Naive thymus-derived CD4-positive, alpha-beta T cell (primary cell): ENCODE measurements at regions not wholly inside any gene's neighbourhood (a gene's known extent, or its start where the extent isn't known, plus 50 kb on each side); places are given as distances from the start of the nearest gene placed in this dataset.
A peak's percentile ranks its signal among the peaks of the same experiment; 100 is the strongest.

Source experiments
- ATAC-seq: fragments of 150-1000 bp; cut with Tn5 transposase; 2 replicates; pipeline ENCODE4 v1.10.0; 2021; ENCODE audit warnings: mild to moderate bottlenecking, moderate library complexity
- CTCF ChIA-PET: fragments of 350-600 bp; sonication (Branson Sonifier 250); formaldehyde crosslinking; loops from one replicate; lab custom pipeline; 2021; ENCODE audit warnings: antibody characterized with exemption; lab: Charles Lee
- POLR2A ChIA-PET: fragments of 350-600 bp; sonication (Branson Sonifier 250); formaldehyde crosslinking; loops from one replicate; lab custom pipeline; 2021; ENCODE audit warnings: antibody characterized with exemption, inconsistent platforms; lab: Charles Lee
- DNase-seq, 9 donors: peaks; one replicate each; pipeline versions ENCODE4 v3.0.0 to v3.0.0-alpha.2; 2020 to 2022; ENCODE audit warnings: mixed read lengths in 1 of 9
- H3K27ac ChIP-seq: one replicate; pipeline ENCODE4 v1.7.0; 2013; ENCODE audit warnings: mild to moderate bottlenecking, low read depth, low read length, moderate library complexity
- H3K27me3 ChIP-seq, 2 donors: one replicate each; pipeline ENCODE4 v1.7.0; 2013; ENCODE audit warnings: low read length in 2 of 2, mild to moderate bottlenecking in 2 of 2, moderate library complexity in 2 of 2; ENCODE audit not compliant: control insufficient read depth in 2 of 2, insufficient read depth in 2 of 2
- H3K36me3 ChIP-seq, 3 experiments: 1 replicate in 2 of 3; 2 replicates in 1 of 3; pipeline ENCODE4 v1.7.0; 2013; ENCODE audit warnings: low read length in 3 of 3, mild to moderate bottlenecking in 3 of 3, moderate library complexity in 1 of 3; ENCODE audit not compliant: insufficient read depth in 3 of 3, control insufficient read depth in 2 of 3
- H3K4me1 ChIP-seq, 2 donors: one replicate each; pipeline ENCODE4 v1.7.0; 2013; ENCODE audit warnings: low read length in 2 of 2, mild to moderate bottlenecking in 2 of 2, moderate library complexity in 1 of 2; ENCODE audit not compliant: control insufficient read depth in 2 of 2, insufficient read depth in 2 of 2
- H3K4me3 ChIP-seq: 2 replicates; pipeline ENCODE4 v1.7.0; 2013; ENCODE audit warnings: mild to moderate bottlenecking, low read length
- H3K9me3 ChIP-seq, 3 experiments: 1 replicate in 2 of 3; 2 replicates in 1 of 3; pipeline ENCODE4 v1.7.0; 2013; ENCODE audit warnings: low read length in 3 of 3; ENCODE audit not compliant: control insufficient read depth in 2 of 3
- H3K27ac Mint-ChIP-seq, 9 donors: one replicate each; pipeline ENCODE4 v1.8.0; 2020 to 2022; ENCODE audit warnings: mixed read lengths in 9 of 9, mild to moderate bottlenecking in 8 of 9, moderate library complexity in 5 of 9, inconsistent platforms in 2 of 9
- H3K27me3 Mint-ChIP-seq, 5 donors: one replicate each; pipeline ENCODE4 v1.8.0; 2021 to 2022; ENCODE audit warnings: mixed read lengths in 5 of 5, mild to moderate bottlenecking in 1 of 5
- H3K36me3 Mint-ChIP-seq, 5 donors: one replicate each; pipeline ENCODE4 v1.8.0; 2020 to 2022; ENCODE audit warnings: mixed read lengths in 5 of 5, mild to moderate bottlenecking in 3 of 5, inconsistent platforms in 1 of 5
- H3K4me1 Mint-ChIP-seq, 7 donors: one replicate each; pipeline ENCODE4 v1.8.0; 2020 to 2022; ENCODE audit warnings: mixed read lengths in 7 of 7, mild to moderate bottlenecking in 3 of 7, inconsistent platforms in 1 of 7
- H3K4me3 Mint-ChIP-seq, 10 donors: one replicate each; pipeline ENCODE4 v1.8.0; 2020 to 2022; ENCODE audit warnings: mild to moderate bottlenecking in 10 of 10, mixed read lengths in 10 of 10, moderate library complexity in 6 of 10, inconsistent platforms in 2 of 10
- H3K9me3 Mint-ChIP-seq, 11 donors: one replicate each; pipeline ENCODE4 v1.8.0; 2020 to 2022; ENCODE audit warnings: mixed read lengths in 11 of 11, mild to moderate bottlenecking in 4 of 11, inconsistent platforms in 1 of 11, moderate library complexity in 1 of 11
- intact Hi-C, 2 donors: fragments of 100-400 bp; cut with micrococcal nuclease; formaldehyde crosslinking; loops; one replicate each; pipeline ENCODE4 v1.15.1; 2023

DNA sequence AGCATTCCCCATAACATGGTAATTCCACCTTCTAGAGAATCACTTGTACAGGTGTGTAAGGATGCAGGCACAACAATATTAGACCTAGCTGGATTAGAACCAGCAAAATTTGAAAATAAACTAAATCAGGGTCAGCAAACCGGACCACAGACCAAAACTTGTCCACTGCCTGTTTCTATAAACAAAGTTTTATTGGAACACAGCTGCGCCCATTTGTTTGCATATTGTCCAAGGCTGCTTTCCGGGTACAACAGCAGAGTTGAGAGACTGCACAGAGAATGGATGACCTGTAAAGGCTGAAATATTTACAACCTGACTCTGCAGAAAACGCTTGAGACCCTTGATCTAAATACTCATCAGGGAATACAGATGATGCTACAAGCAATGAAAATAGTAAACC, 73.6 kb upstream of the SLC45A1 start:
- Histone ChIP-seq H3K4me1 (no peaks in the 10 kb centered on the region), H3K27ac (no peak overlapping the region), H3K4me3 (no peak overlapping the region), H3K27me3 (no peaks in the 10 kb centered on the region), H3K9me3 (no peaks in the 10 kb centered on the region), H3K36me3 (no peaks in the 10 kb centered on the region)
- no peak for ATAC-seq
- Mint-ChIP-seq H3K4me3 (no peak overlapping the region), H3K36me3 (no peaks in the 10 kb centered on the region), H3K27ac (no peak overlapping the region), H3K9me3 (no peaks in the 10 kb centered on the region), H3K4me1 (peaks cover 0 to 9% (median 6%) of the 10 kb centered on the region in 7 donors), H3K27me3 (peaks cover 0 to 8% (median 7%) of the 10 kb centered on the region in 5 donors)
- POLR2A ChIA-PET = no interaction called here
- no peak for DNase-seq
- CTCF ChIA-PET = interaction anchor here (0.6 kb wide), 1 partner anchor 1743 kb away, joined by 3 read pairs; no protein-coding TSS in a partner anchor
- intact Hi-C loops = no loop called here

DNA sequence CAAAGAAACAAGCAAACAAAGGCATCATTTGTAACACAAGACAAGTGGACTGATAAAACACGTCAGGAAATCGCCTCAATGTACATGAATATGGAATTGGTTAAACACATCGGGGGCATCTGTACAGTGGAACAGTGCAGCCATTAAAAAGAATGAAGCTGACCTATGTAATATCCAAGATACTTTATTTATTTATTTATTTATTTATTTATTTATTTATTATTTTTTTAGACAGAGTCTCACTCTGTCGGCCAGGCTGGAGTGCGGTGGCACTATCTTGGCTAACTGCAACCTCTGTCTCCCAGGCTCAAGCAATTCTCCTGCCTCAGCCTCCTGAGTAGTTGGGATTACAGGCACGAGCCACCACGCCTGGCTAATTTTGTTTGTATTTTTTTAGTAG, 75.4 kb upstream of the SLC45A1 start:
- ATAC-seq = no peak
- DNase-seq = no peak
- no peak overlapping the region for H3K27ac Mint-ChIP-seq
- H3K4me3 Mint-ChIP-seq = no peak overlapping the region
- H3K4me1 Mint-ChIP-seq = peaks cover 0 to 9% (median 6%) of the 10 kb centered on the region in 7 donors
- ChIA-PET CTCF (no interaction called here), POLR2A (no interaction called here)
- Histone ChIP-seq H3K27me3 (no peaks in the 10 kb centered on the region), H3K4me3 (no peak overlapping the region), H3K4me1 (no peaks in the 10 kb centered on the region), H3K36me3 (no peaks in the 10 kb centered on the region), H3K27ac (no peak overlapping the region), H3K9me3 (no peaks in the 10 kb centered on the region)
- H3K9me3 Mint-ChIP-seq = no peaks in the 10 kb centered on the region
- peaks cover 0 to 8% (median 7%) of the 10 kb centered on the region in 5 donors for H3K27me3 Mint-ChIP-seq
- no peaks in the 10 kb centered on the region for H3K36me3 Mint-ChIP-seq
- intact Hi-C loops = no loop called here

DNA sequence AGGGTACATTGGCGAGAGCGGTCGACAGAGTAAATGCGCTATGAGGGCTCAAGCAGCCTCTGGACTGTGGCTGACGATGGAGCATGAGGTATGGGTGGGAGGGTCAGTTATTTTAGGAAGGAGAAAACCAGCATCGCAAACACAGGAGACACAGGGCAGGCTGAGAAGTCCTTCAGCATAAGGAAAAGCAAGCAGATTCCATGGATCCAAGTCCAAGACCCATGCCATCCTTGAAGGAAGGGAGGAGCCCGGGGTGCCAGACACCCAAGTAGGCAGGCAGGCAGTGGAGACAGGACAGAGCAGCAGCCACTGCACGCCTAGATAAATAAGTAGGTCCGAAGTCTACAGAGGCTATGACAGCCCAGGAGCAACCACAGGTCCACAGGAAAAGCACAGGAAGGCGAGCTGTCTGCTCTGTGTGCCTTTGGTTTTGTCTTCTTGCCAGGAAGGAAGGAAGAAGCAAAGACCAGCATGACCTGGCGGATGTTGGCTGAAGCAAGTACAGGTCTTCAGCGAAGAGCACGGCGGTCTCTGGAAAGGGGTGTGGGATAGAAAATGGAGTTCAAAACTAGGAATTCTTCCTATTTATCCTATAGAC, 76.4 kb upstream of the SLC45A1 start:
- Histone ChIP-seq H3K4me1 (no peaks in the 10 kb centered on the region), H3K27me3 (no peaks in the 10 kb centered on the region), H3K9me3 (no peaks in the 10 kb centered on the region), H3K36me3 (no peaks in the 10 kb centered on the region), H3K27ac (no peak overlapping the region), H3K4me3 (no peak overlapping the region)
- H3K9me3 Mint-ChIP-seq = no peaks in the 10 kb centered on the region
- ATAC-seq (no peak), DNase-seq (no peak)
- peaks cover 0 to 9% (median 6%) of the 10 kb centered on the region in 7 donors for H3K4me1 Mint-ChIP-seq
- no peak overlapping the region for H3K4me3 Mint-ChIP-seq
- peaks cover 0 to 8% (median 7%) of the 10 kb centered on the region in 5 donors for H3K27me3 Mint-ChIP-seq
- POLR2A ChIA-PET = no interaction called here
- intact Hi-C loops = no loop called here
- CTCF ChIA-PET = no interaction called here
- H3K36me3 Mint-ChIP-seq = no peaks in the 10 kb centered on the region
- peak overlapping the region in 1 of 9 donors; percentile 60 for H3K27ac Mint-ChIP-seq

DNA sequence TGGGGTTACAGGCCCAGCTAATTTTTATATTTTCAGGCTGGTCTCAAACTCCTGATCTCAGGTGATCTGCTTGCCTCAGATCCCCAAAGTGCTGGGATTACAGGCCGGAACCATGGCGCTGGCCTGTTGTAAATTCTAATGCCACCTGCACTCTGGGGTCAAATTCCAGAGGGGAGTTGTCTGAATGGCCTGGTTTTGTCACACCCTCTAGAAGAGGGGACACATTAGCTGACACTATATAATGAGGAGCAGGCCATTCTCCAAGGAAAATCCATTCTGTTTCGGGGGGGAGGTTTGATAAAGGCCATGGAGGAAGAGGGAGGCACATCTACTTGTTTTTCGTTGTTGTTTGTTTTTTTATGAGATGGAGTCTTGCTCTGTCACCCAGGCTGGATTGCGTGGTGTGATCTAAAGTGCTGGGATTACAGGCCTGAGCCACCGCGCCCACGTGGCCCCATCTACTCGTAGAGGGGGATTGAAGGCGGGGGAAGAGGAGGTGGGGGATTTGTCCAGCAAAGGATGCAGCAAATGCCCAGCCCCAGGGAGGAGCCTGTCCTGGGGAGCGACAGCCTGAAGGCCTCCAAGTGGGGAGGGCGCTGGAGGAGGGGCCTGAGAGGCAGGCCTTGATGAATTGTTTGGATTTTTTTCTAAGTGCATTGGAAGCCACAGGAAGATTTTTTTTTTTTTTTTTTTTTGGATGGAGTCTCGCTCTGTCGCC, 78.4 kb upstream of the SLC45A1 start:
- Mint-ChIP-seq H3K9me3 (no peaks in the 10 kb centered on the region), H3K36me3 (no peaks in the 10 kb centered on the region), H3K27ac (peak overlapping the region in 1 of 9 donors; percentile 46), H3K4me1 (peaks cover 0 to 9% (median 6%) of the 10 kb centered on the region in 7 donors), H3K27me3 (peaks cover 0 to 8% (median 7%) of the 10 kb centered on the region in 5 donors), H3K4me3 (no peak overlapping the region)
- Histone ChIP-seq H3K9me3 (no peaks in the 10 kb centered on the region), H3K36me3 (no peaks in the 10 kb centered on the region), H3K27me3 (no peaks in the 10 kb centered on the region), H3K27ac (no peak overlapping the region), H3K4me3 (no peak overlapping the region), H3K4me1 (no peaks in the 10 kb centered on the region)
- ChIA-PET POLR2A (no interaction called here), CTCF (interaction anchor here (1.0 kb wide), 1 partner anchor 225 kb away, joined by 3 read pairs; no protein-coding TSS in a partner anchor)
- ATAC-seq (no peak), DNase-seq (no peak)
- intact Hi-C loops = loop anchor here in 1 of 2 donors (1.0 kb wide), 1 partner anchor 208 kb away; no protein-coding TSS in a partner anchor

DNA sequence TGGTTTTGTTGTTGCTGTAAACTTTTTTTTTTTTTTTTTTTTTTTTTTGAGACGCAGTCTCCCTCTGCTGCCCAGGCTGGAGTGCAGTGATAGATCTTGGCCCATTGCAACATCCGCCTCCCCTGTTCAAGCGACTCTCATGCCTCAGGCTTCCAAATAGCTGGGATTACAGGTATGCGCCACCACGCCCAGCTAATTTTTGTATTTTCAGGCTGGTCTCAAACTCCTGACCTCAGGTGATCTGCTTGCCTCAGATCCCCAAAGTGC, 78.9 kb upstream of the SLC45A1 start:
- H3K4me3 Mint-ChIP-seq = no peak overlapping the region
- no peak overlapping the region for H3K27ac ChIP-seq
- ATAC-seq (no peak), DNase-seq (no peak)
- no peaks in the 10 kb centered on the region for H3K27me3 ChIP-seq
- peaks cover 0 to 8% (median 7%) of the 10 kb centered on the region in 5 donors for H3K27me3 Mint-ChIP-seq
- no peaks in the 10 kb centered on the region for H3K36me3 ChIP-seq
- no peaks in the 10 kb centered on the region for H3K9me3 Mint-ChIP-seq
- H3K4me3 ChIP-seq = no peak overlapping the region
- no peaks in the 10 kb centered on the region for H3K36me3 Mint-ChIP-seq
- no peak overlapping the region for H3K27ac Mint-ChIP-seq
- ChIA-PET CTCF (interaction anchor here (1.0 kb wide), 1 partner anchor 225 kb away, joined by 3 read pairs; no protein-coding TSS in a partner anchor), POLR2A (no interaction called here)
- no peaks in the 10 kb centered on the region for H3K4me1 ChIP-seq
- peaks cover 0 to 9% (median 6%) of the 10 kb centered on the region in 7 donors for H3K4me1 Mint-ChIP-seq
- intact Hi-C loops = loop anchor here in 1 of 2 donors (1.0 kb wide), 1 partner anchor 208 kb away; no protein-coding TSS in a partner anchor
- H3K9me3 ChIP-seq = no peaks in the 10 kb centered on the region

DNA sequence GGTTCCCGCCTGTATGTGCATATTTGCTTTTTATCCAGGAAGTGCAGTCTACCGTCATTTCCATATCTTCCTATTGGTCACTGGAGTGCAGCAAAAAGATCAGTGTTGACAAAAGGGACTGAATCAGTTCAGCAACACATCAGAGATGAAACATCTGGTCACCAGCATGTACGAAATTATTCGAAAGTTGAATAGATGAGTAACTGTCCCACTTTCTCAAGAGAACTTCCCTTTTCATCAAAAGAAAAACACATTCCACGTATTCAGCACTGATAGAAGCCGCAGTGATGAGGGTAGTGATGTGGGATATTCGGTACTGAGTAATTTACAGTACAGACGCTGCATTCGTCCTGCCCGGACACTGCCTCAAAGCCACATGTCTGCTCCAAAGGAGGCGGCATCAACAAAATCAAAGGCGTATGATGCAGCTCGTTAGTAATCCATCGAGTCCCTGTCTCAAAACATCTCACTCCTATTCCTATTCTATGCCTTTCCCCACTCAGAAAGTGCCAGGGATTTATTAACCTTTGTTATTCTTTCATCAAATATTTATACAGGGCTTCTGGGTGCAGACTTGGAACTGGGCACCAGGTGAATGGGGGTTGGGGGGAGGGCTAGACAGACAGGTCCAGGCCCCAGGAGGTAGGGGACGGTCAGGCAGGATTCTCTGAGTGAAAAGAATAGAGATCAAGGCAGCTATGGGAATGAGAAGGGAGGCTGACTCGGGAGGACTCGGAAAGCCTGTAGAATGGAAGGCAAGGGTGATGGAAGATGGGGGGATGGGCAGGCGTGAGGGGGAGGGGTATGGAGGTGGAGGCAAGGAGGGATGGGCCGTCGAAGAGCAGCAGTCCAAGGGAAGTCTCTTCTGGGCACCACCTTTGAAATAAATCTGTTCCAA, 79.5 kb upstream of the SLC45A1 start:
- Mint-ChIP-seq H3K36me3 (no peaks in the 10 kb centered on the region), H3K27ac (no peak overlapping the region), H3K4me3 (no peak overlapping the region), H3K4me1 (peaks cover 0 to 9% (median 6%) of the 10 kb centered on the region in 7 donors), H3K9me3 (no peaks in the 10 kb centered on the region), H3K27me3 (peaks cover 0 to 8% (median 7%) of the 10 kb centered on the region in 5 donors)
- H3K9me3 ChIP-seq = no peaks in the 10 kb centered on the region
- no peaks in the 10 kb centered on the region for H3K4me1 ChIP-seq
- ChIA-PET POLR2A (no interaction called here), CTCF (interaction anchor here (0.8 to 1.0 kb wide), 3 partner anchors 84 to 224 kb away, joined by 3 to 4 read pairs (median 3); no protein-coding TSS in a partner anchor)
- DNase-seq (no peak), ATAC-seq (no peak)
- no peak overlapping the region for H3K27ac ChIP-seq
- no peaks in the 10 kb centered on the region for H3K27me3 ChIP-seq
- H3K4me3 ChIP-seq = no peak overlapping the region
- no peaks in the 10 kb centered on the region for H3K36me3 ChIP-seq
- intact Hi-C loops = loop anchor here in 1 of 2 donors (1.0 kb wide), 1 partner anchor 207 kb away; no protein-coding TSS in a partner anchor
